ENCODE measurements at regions not wholly inside any gene's neighbourhood (a gene's known extent, or its start where the extent isn't known, plus 50 kb on each side); places are given as distances from the start of the nearest gene placed in this dataset.

- DNase-seq (ENCODE audit: low read depth in 2 of 2, low spot score in 1 of 2): no peak
Observed at GRCh38 chr10:112092519-112092918, 91.0 kb downstream of the GPAM start.

- no peak for DNase-seq (ENCODE audit: low read depth in 2 of 2, low spot score in 1 of 2)
Observed at GRCh38 chr10:112094984-112095383, 88.6 kb downstream of the GPAM start.

- no peak for DNase-seq (ENCODE audit: low read depth in 2 of 2, low spot score in 1 of 2)
Observed at GRCh38 chr10:112095731-112096130, 87.8 kb downstream of the GPAM start.

- no peak for DNase-seq (ENCODE audit: low read depth in 2 of 2, low spot score in 1 of 2)
Observed at GRCh38 chr10:112098682-112099081, 84.9 kb downstream of the GPAM start.

All from stimulated activated CD8-positive, alpha-beta memory T cell treated with anti-CD3 and anti-CD28 coated beads, Interleukin-4, amount 100 ng/mL, for 1 hour (primary cell).